IMR-90 (cell line): ENCODE measurements at regions not wholly inside any gene's neighbourhood (a gene's known extent, or its start where the extent isn't known, plus 50 kb on each side); places are given as distances from the start of the nearest gene placed in this dataset.

Source experiments
- ATAC-seq: fragments of 200-7000 bp; cut with Tn5 transposase; 2 replicates; pipeline ENCODE4 v1.9.1; 2020; ENCODE audit warnings: low read depth, mild to moderate bottlenecking, moderate library complexity
- BruUV-seq: library from RNA; stranded (reverse); fragments of 400-500 nt; replicated peaks from 2 replicates; lab custom pipeline; 2021; lab: Mats Ljungman, UMichigan
- CTCF ChIA-PET: fragments of 300-600 bp; formaldehyde crosslinking; extraction: SDS; loops from one replicate; lab custom pipeline; 2021; ENCODE audit warnings: antibody characterized with exemption; lab: Yijun Ruan, JAX
- POLR2A ChIA-PET: fragments of 300-600 bp; sonication (Branson Sonifier 250); formaldehyde crosslinking; loops from one replicate; lab custom pipeline; 2022; ENCODE audit warnings: antibody characterized with exemption; ENCODE audit not compliant: unreplicated experiment; lab: Charles Lee
- DNase-seq: peaks from one replicate; pipeline ENCODE4 v3.0.0; 2013
- H2AFZ ChIP-seq: replicated peaks from 2 replicates; pipeline ENCODE3; 2013; ENCODE audit warnings: low read length, mild to moderate bottlenecking; ENCODE audit not compliant: poor library complexity
- H2AK5ac ChIP-seq: 2 replicates; pipeline ENCODE4 v1.6.1; 2013; ENCODE audit warnings: low read depth, low read length, inconsistent platforms
- H2AK9ac ChIP-seq: replicated peaks from 2 replicates; pipeline ENCODE3; 2013; ENCODE audit warnings: mild to moderate bottlenecking, low read depth, low read length, moderate library complexity; ENCODE audit not compliant: poor library complexity
- H2BK120ac ChIP-seq: 2 replicates; pipeline ENCODE4 v1.6.1; 2013; ENCODE audit warnings: low read depth, low read length, inconsistent platforms
- H2BK15ac ChIP-seq: 3 replicates; pipeline ENCODE4 v1.6.1; 2013; ENCODE audit warnings: low read depth, low read length, inconsistent platforms
- H2BK20ac ChIP-seq: 2 replicates; pipeline ENCODE4 v1.6.1; 2013; ENCODE audit warnings: low read depth, mild to moderate bottlenecking, inconsistent platforms, low read length, moderate library complexity
- H2BK5ac ChIP-seq: 2 replicates; pipeline ENCODE4 v1.6.1; 2013; ENCODE audit warnings: mild to moderate bottlenecking, low read depth, low read length, inconsistent platforms; ENCODE audit not compliant: poor library complexity, severe bottlenecking
- H3K14ac ChIP-seq: replicated peaks from 2 replicates; pipeline ENCODE4 v1.6.1; 2013; ENCODE audit warnings: low read depth, low read length, inconsistent platforms
- H3K18ac ChIP-seq: 2 replicates; pipeline ENCODE4 v1.6.1; 2013; ENCODE audit warnings: low read depth, low read length, control low read depth
- H3K23ac ChIP-seq: 2 replicates; pipeline ENCODE4 v1.6.1; 2013; ENCODE audit warnings: low read depth, low read length, inconsistent platforms
- H3K27ac ChIP-seq: 2 replicates; pipeline ENCODE4 v1.5.1; 2013; ENCODE audit warnings: mild to moderate bottlenecking, control low read depth, low read length; ENCODE audit not compliant: insufficient read depth
- H3K27me3 ChIP-seq: 2 replicates; pipeline ENCODE4 v1.6.1; 2013; ENCODE audit warnings: low read length; ENCODE audit not compliant: control insufficient read depth, insufficient read depth
- H3K36me3 ChIP-seq: 2 replicates; pipeline ENCODE4 v1.6.1; 2013; ENCODE audit warnings: low read length, mixed read lengths; ENCODE audit not compliant: control insufficient read depth, insufficient read depth
- H3K4ac ChIP-seq: 2 replicates; pipeline ENCODE4 v1.6.1; 2013; ENCODE audit warnings: low read depth, low read length, inconsistent platforms
- H3K4me1 ChIP-seq: 2 replicates; pipeline ENCODE4 v1.6.1; 2013; ENCODE audit warnings: low read length, mixed read lengths; ENCODE audit not compliant: control insufficient read depth, insufficient read depth
- H3K4me2 ChIP-seq: 2 replicates; pipeline ENCODE4 v1.6.1; 2013; ENCODE audit warnings: low read depth, mild to moderate bottlenecking, control low read depth, low read length, moderate library complexity
- H3K4me3 ChIP-seq: 2 replicates; pipeline ENCODE4 v1.5.1; 2013; ENCODE audit warnings: low read depth, mild to moderate bottlenecking, control low read depth, low read length, moderate library complexity; ENCODE audit not compliant: insufficient read depth
- H3K56ac ChIP-seq: 2 replicates; pipeline ENCODE4 v1.6.1; 2013; ENCODE audit warnings: low read length, inconsistent platforms; ENCODE audit not compliant: insufficient read depth; ENCODE audit errors: extremely low read depth
- H3K79me1 ChIP-seq, 2 experiments: 2 replicates each; pipeline ENCODE4 v1.6.1; 2013; ENCODE audit warnings: low read length in 2 of 2, inconsistent platforms in 1 of 2, low read depth in 1 of 2
- H3K9ac ChIP-seq: 2 replicates; pipeline ENCODE4 v1.6.1; 2013; ENCODE audit warnings: low read depth, low read length, control low read depth
- H3K9me1 ChIP-seq: 2 replicates; pipeline ENCODE4 v1.6.1; 2013; ENCODE audit warnings: low read length, inconsistent platforms; ENCODE audit not compliant: insufficient read depth
- H3K9me3 ChIP-seq: 2 replicates; pipeline ENCODE4 v1.6.1; 2013; ENCODE audit warnings: low read length; ENCODE audit not compliant: control insufficient read depth, insufficient read depth
- H4K20me1 ChIP-seq: 2 replicates; pipeline ENCODE4 v1.6.1; 2013; ENCODE audit warnings: low read length, inconsistent platforms; ENCODE audit not compliant: insufficient read depth
- H4K5ac ChIP-seq: 2 replicates; pipeline ENCODE4 v1.6.1; 2013; ENCODE audit warnings: mild to moderate bottlenecking, low read depth, low read length, control low read depth
- H4K8ac ChIP-seq, 2 experiments: 2 replicates each; pipeline ENCODE4 v1.6.1; 2013; ENCODE audit warnings: low read depth in 2 of 2, low read length in 2 of 2, control low read depth in 1 of 2, inconsistent platforms in 1 of 2
- H4K91ac ChIP-seq: 2 replicates; pipeline ENCODE4 v1.6.1; 2013; ENCODE audit warnings: low read depth, low read length, inconsistent platforms; ENCODE audit not compliant: insufficient read depth
- BHLHE40 ChIP-seq: fragments of 150-350 bp; IDR thresholded peaks from 2 replicates; pipeline ENCODE4 v1.6.1; 2016; ENCODE audit warnings: mild to moderate bottlenecking, low read depth, low read length
- CEBPB ChIP-seq: IDR thresholded peaks from 2 replicates; pipeline ENCODE4 v1.6.1; 2012; ENCODE audit warnings: low read depth, low read length, improper control_type of control experiment
- CHD1 ChIP-seq: IDR thresholded peaks from 2 replicates; pipeline ENCODE4 v1.6.1; 2012; ENCODE audit warnings: low read depth, low read length, improper control_type of control experiment
- CTCF ChIP-seq: conservative IDR thresholded peaks from 2 replicates; pipeline ENCODE4 v1.5.1; 2012; ENCODE audit warnings: mild to moderate bottlenecking, low read depth, low read length, improper control_type of control experiment
- ELK1 ChIP-seq: fragments of 150-350 bp; IDR thresholded peaks from 2 replicates; pipeline ENCODE4 v1.6.1; 2016; ENCODE audit warnings: low read depth, mild to moderate bottlenecking, low read length, moderate library complexity, borderline replicate concordance
- FOS ChIP-seq: fragments of 150-350 bp; IDR thresholded peaks from 2 replicates; pipeline ENCODE4 v1.6.1; 2016; ENCODE audit warnings: low read depth, low read length
- MAFK ChIP-seq: IDR thresholded peaks from 2 replicates; pipeline ENCODE4 v1.6.1; 2012; ENCODE audit warnings: low read depth, low read length, improper control_type of control experiment
- MAZ ChIP-seq: IDR thresholded peaks from 2 replicates; pipeline ENCODE4 v1.6.1; 2012; ENCODE audit warnings: low read depth, mild to moderate bottlenecking, low read length, improper control_type of control experiment, moderate library complexity, borderline replicate concordance
- MXI1 ChIP-seq: IDR thresholded peaks from 2 replicates; pipeline ENCODE4 v1.6.1; 2012; ENCODE audit warnings: low read depth, mild to moderate bottlenecking, low read length, moderate library complexity, borderline replicate concordance
- NFE2L2 ChIP-seq: fragments of 150-350 bp; IDR thresholded peaks from 2 replicates; pipeline ENCODE4 v1.6.1; 2016; ENCODE audit warnings: low read depth, mild to moderate bottlenecking, low read length
- POLR2A ChIP-seq: IDR thresholded peaks from 2 replicates; pipeline ENCODE4 v1.6.1; 2012; ENCODE audit warnings: mild to moderate bottlenecking, low read depth, low read length
- RAD21 ChIP-seq: IDR thresholded peaks from 2 replicates; pipeline ENCODE4 v1.6.1; 2012; ENCODE audit warnings: low read length, improper control_type of control experiment
- RCOR1 ChIP-seq: IDR thresholded peaks from 2 replicates; pipeline ENCODE4 v1.6.1; 2012; ENCODE audit warnings: mild to moderate bottlenecking, low read length, improper control_type of control experiment; ENCODE audit not compliant: insufficient replicate concordance
- RFX5 ChIP-seq: IDR thresholded peaks from 2 replicates; pipeline ENCODE4 v1.8.0; 2012; ENCODE audit warnings: low read depth, mild to moderate bottlenecking, low read length, moderate library complexity
- SMC3 ChIP-seq: fragments of 150-350 bp; IDR thresholded peaks from 2 replicates; pipeline ENCODE4 v1.6.1; 2016; ENCODE audit warnings: low read depth, mild to moderate bottlenecking, antibody characterized with exemption, low read length, moderate library complexity
- USF2 ChIP-seq: fragments of 150-350 bp; IDR thresholded peaks from 2 replicates; pipeline ENCODE4 v1.6.1; 2017; ENCODE audit warnings: mild to moderate bottlenecking, antibody characterized with exemption, low read length, low read depth
- WGBS, 2 experiments: methylation state at CpG; one replicate each; pipeline versions ENCODE4 v1.1.5 to v1.1.7; 2013; ENCODE audit warnings: missing lambda C conversion rate in 2 of 2; ENCODE audit not compliant: insufficient read length in 1 of 2; ENCODE audit errors: extremely low coverage in 2 of 2; 5-methylcytosine and 5-hydroxymethylcytosine counted together
- dilution Hi-C: fragments of 300-500 bp; cut with HindIII; formaldehyde crosslinking; loops from one replicate; pipeline ENCODE4 v1.14.3; 2018; ENCODE audit warnings: low sequenced_read_pairs; ENCODE audit not compliant: unreplicated experiment
- in situ Hi-C: fragments of 300-500 bp; cut with MboI; formaldehyde crosslinking; loops from 3 replicates; pipeline ENCODE4 v1.14.3; 2019; ENCODE audit warnings: low sequenced_read_pairs, inconsistent platforms, mixed read lengths
- intact Hi-C: fragments of 100-400 bp; cut with micrococcal nuclease; formaldehyde crosslinking; loops from 2 replicates; pipeline ENCODE4 v1.10.0; 2022

DNA sequence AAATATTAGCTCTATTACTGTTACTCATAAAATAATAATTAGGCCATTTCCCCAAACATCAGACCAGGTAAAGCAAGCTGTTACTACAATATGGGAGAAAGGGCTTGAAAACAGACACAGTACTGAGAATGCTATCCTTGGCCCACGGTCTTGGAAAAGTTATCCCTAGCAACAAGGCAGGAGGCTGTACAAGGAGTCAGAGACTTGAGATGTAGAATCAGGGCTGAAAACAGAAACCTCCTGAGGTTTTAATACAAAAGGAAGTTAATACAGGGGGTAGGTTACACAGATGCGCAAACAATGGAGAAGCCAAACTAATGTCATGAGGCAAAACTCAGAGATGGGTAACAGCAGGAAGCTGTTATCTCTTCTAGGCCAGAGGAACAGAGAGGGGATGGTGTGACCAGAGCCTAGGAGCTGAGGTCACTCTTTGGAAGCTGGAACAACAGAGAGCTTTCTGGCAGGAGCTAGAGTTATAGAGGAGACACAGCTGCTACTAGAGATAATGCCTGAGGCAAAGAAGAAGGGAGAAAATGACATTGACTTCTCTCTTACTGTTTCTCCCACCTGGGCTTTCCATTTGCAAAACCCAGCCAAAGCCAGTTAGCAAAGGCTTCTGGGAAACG is 248.8 kb downstream of the SUDS3 start:
- CTCF ChIA-PET = no interaction called here

More for the DNA sequence above, 248.8 kb downstream of the SUDS3 start:
- Histone ChIP-seq H2AK5ac (no peak overlapping the region), H3K14ac (no peak overlapping the region), H3K4me3 (no peak overlapping the region), H3K4me2 (no peak overlapping the region), H2BK120ac (no peak overlapping the region), H3K36me3 (no peaks in the 10 kb centered on the region), H3K4me1 (no peaks in the 10 kb centered on the region), H4K20me1 (no peaks in the 10 kb centered on the region), H2BK15ac (no peak overlapping the region), H4K91ac (no peak overlapping the region), H4K5ac (no peak overlapping the region), H3K9me1 (no peaks in the 10 kb centered on the region), H3K79me1 (no peaks in the 10 kb centered on the region), H2AFZ (no peak overlapping the region), H3K23ac (no peak overlapping the region), H3K18ac (no peak overlapping the region), H3K4ac (no peak overlapping the region), H3K56ac (no peak overlapping the region), H4K8ac (no peak overlapping the region), H3K27ac (no peak overlapping the region), H2BK20ac (no peak overlapping the region), H2BK5ac (no peak overlapping the region), H2AK9ac (no peak overlapping the region), H3K27me3 (no peaks in the 10 kb centered on the region), H3K9ac (no peak overlapping the region), H3K9me3 (peaks cover 16% of the 10 kb centered on the region)
- 0% methylated on average over 1 of the region's 3 CpGs; no CpG with 5 or more reads in 1 of the 2 experiments for WGBS, 2 experiments
- dilution Hi-C loops = no loop called here
- POLR2A ChIA-PET = no interaction called here
- in situ Hi-C loops = no loop called here
- DNase-seq (no peak), ATAC-seq (no peak)
- intact Hi-C loops = no loop called here
- no peak for TF ChIP-seq CHD1
- TF ChIP-seq BHLHE40 = no peak
- no peak for TF ChIP-seq RAD21
- no peak for TF ChIP-seq MAZ
- TF ChIP-seq CTCF = no peak
- no peak for TF ChIP-seq RCOR1
- no peak for TF ChIP-seq POLR2A
- TF ChIP-seq MAFK = no peak
- TF ChIP-seq CEBPB = no peak
- TF ChIP-seq USF2 = no peak
- TF ChIP-seq ELK1 = no peak
- TF ChIP-seq FOS = no peak
- TF ChIP-seq MXI1 = no peak
- no peak for TF ChIP-seq RFX5
- TF ChIP-seq NFE2L2 = no peak
- TF ChIP-seq SMC3 = no peak
- BruUV-seq = no TSS peak
